HG02943 (cell line): ENCODE measurements at regions not wholly inside any gene's neighbourhood (a gene's known extent, or its start where the extent isn't known, plus 50 kb on each side); places are given as distances from the start of the nearest gene placed in this dataset.

Source experiments
- ATAC-seq: cut with Tn5 transposase; IDR thresholded peaks from one replicate; pipeline ENCODE4 v1.9.1; 2021; ENCODE audit warnings: mild to moderate bottlenecking, low read depth, moderate library complexity; ENCODE audit not compliant: unreplicated experiment

GRCh38 chr4:149136951-149137620 is 678.6 kb downstream of the IQCM start:
- no peak for ATAC-seq

- ATAC-seq: no peak
These were observed 680.6 kb downstream of the IQCM start for GRCh38 chr4:149135062-149135461.

GRCh38 chr4:149121023-149121404 is 678.8 kb upstream of the NR3C2 start:
- ATAC-seq: no peak

- ATAC-seq: no peak
These were observed 678.3 kb upstream of the NR3C2 start for GRCh38 chr4:149120331-149121022.

- ATAC-seq: no peak
These were observed 674.6 kb upstream of the NR3C2 start for GRCh38 chr4:149116806-149117205.

- no peak for ATAC-seq
These were observed 671.7 kb upstream of the NR3C2 start for GRCh38 chr4:149113804-149114430.

GRCh38 chr4:149112109-149112508 is 669.9 kb upstream of the NR3C2 start:
- no peak for ATAC-seq

GRCh38 chr4:149110481-149110880 is 668.3 kb upstream of the NR3C2 start:
- ATAC-seq: no peak

- no peak for ATAC-seq
These were observed 666.4 kb upstream of the NR3C2 start for GRCh38 chr4:149108626-149109025.

GRCh38 chr4:149102765-149103164 is 660.6 kb upstream of the NR3C2 start:
- no peak for ATAC-seq

GRCh38 chr4:149101649-149102048 is 659.4 kb upstream of the NR3C2 start:
- ATAC-seq: no peak

GRCh38 chr4:149095811-149096210 is 653.6 kb upstream of the NR3C2 start:
- ATAC-seq: no peak

GRCh38 chr4:149095001-149095400 is 652.8 kb upstream of the NR3C2 start:
- ATAC-seq: no peak

- no peak for ATAC-seq
These were observed 641.9 kb upstream of the NR3C2 start for GRCh38 chr4:149084144-149084543.

- no peak for ATAC-seq
These were observed 635.0 kb upstream of the NR3C2 start for GRCh38 chr4:149077181-149077580.

- ATAC-seq: no peak
These were observed 634.2 kb upstream of the NR3C2 start for GRCh38 chr4:149076401-149076800.

- no peak for ATAC-seq
These were observed 630.2 kb upstream of the NR3C2 start for GRCh38 chr4:149072384-149072783.

GRCh38 chr4:149065753-149066152 is 623.5 kb upstream of the NR3C2 start:
- ATAC-seq: no peak

GRCh38 chr4:149062997-149063396 is 620.8 kb upstream of the NR3C2 start:
- no peak for ATAC-seq

GRCh38 chr4:149057594-149057993 is 615.4 kb upstream of the NR3C2 start:
- ATAC-seq: no peak

- ATAC-seq: no peak
These were observed 614.4 kb upstream of the NR3C2 start for GRCh38 chr4:149056615-149057014.

- no peak for ATAC-seq
These were observed 613.4 kb upstream of the NR3C2 start for GRCh38 chr4:149055624-149056023.
